ENCODE measurements at regions not wholly inside any gene's neighbourhood (a gene's known extent, or its start where the extent isn't known, plus 50 kb on each side); places are given as distances from the start of the nearest gene placed in this dataset.

- no peak for DNase-seq (ENCODE audit: extremely low read depth, low read depth)
- TF ChIP-seq CTCF (IDR thresholded peaks at IDR 0.05; ENCODE audit: low read depth, low read length), result no peak
Observed at GRCh38 chr11:123303924-123304323, 108.9 kb upstream of the CLMP start.

- no peak for DNase-seq (ENCODE audit: extremely low read depth, low read depth)
- peak; percentile 31 for TF ChIP-seq CTCF (IDR thresholded peaks at IDR 0.05; ENCODE audit: low read depth, low read length)
Observed at GRCh38 chr11:123302751-123303195, 107.7 kb upstream of the CLMP start.

- TF ChIP-seq CTCF (IDR thresholded peaks at IDR 0.05; ENCODE audit: low read depth, low read length), result peak; percentile 55
- DNase-seq (ENCODE audit: extremely low read depth, low read depth), result no peak
Observed at GRCh38 chr11:123301696-123302400, 106.8 kb upstream of the CLMP start.

GRCh38 chr11:123301013-123301591 is 106.1 kb upstream of the CLMP start:
- TF ChIP-seq CTCF (IDR thresholded peaks at IDR 0.05; ENCODE audit: low read depth, low read length), result no peak
- DNase-seq (ENCODE audit: extremely low read depth, low read depth), result no peak

GRCh38 chr11:123299721-123300120 is 104.7 kb upstream of the CLMP start:
- TF ChIP-seq CTCF (IDR thresholded peaks at IDR 0.05; ENCODE audit: low read depth, low read length), result no peak
- DNase-seq (ENCODE audit: extremely low read depth, low read depth), result no peak

GRCh38 chr11:123298488-123299447 is 103.7 kb upstream of the CLMP start:
- TF ChIP-seq CTCF (IDR thresholded peaks at IDR 0.05; ENCODE audit: low read depth, low read length), result no peak
- no peak for DNase-seq (ENCODE audit: extremely low read depth, low read depth)

All from AG09319 (cell line).